ENCODE measurements at regions not wholly inside any gene's neighbourhood (a gene's known extent, or its start where the extent isn't known, plus 50 kb on each side); places are given as distances from the start of the nearest gene placed in this dataset.

DNA sequence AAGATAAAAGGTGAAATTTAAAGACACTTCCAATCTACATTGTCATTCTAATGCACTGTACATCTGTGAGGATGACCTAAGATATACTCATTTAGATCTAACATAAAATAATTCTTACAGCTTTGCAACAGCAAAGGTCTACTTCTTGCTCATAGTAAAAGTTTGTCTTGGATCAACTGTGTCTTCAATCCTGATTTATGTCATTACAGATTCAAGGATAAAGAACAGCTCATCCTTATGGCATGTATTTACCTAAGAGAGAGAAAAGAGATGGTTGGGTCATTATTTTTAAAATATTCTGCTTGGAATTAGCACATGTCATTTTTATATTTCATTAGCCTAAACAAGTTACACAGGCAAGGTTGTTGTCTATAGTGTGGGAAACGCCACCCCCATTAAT lies 2193.1 kb downstream of the PCDH9 start:
- TF ChIP-seq, protein P1, sequence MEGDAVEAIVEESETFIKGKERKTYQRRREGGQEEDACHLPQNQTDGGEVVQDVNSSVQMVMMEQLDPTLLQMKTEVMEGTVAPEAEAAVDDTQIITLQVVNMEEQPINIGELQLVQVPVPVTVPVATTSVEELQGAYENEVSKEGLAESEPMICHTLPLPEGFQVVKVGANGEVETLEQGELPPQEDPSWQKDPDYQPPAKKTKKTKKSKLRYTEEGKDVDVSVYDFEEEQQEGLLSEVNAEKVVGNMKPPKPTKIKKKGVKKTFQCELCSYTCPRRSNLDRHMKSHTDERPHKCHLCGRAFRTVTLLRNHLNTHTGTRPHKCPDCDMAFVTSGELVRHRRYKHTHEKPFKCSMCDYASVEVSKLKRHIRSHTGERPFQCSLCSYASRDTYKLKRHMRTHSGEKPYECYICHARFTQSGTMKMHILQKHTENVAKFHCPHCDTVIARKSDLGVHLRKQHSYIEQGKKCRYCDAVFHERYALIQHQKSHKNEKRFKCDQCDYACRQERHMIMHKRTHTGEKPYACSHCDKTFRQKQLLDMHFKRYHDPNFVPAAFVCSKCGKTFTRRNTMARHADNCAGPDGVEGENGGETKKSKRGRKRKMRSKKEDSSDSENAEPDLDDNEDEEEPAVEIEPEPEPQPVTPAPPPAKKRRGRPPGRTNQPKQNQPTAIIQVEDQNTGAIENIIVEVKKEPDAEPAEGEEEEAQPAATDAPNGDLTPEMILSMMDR (IDR thresholded peaks at IDR 0.05) = no peak

GRCh38 chr13:65035302-65035701 lies 2194.8 kb downstream of the PCDH9 start:
- TF ChIP-seq, protein P1 (IDR thresholded peaks at IDR 0.05) = no peak

- TF ChIP-seq, protein P1 (IDR thresholded peaks at IDR 0.05) = no peak
These were observed 2195.9 kb downstream of the PCDH9 start for GRCh38 chr13:65034266-65034665.

GRCh38 chr13:65032825-65033224 lies 2197.3 kb downstream of the PCDH9 start:
- TF ChIP-seq, protein P1 (IDR thresholded peaks at IDR 0.05) = no peak

DNA sequence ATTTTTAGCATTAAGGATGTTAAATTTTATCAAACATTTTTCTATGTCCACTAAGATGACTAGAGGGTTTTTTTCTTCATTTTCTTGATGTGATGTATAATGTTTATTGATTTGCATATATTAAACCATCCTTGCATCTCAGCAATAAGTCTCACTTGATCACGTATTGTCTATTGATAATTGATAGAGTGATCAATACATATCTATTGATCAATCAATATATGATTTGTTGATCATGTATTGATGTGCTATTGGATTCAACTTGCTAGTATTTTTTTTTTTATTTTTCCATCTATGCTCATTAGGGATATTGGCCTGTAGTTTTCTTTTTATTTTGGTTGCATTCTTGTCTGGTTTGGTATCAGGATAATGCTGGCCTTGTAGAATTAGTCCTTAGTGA lies 2202.0 kb downstream of the PCDH9 start:
- TF ChIP-seq, protein P1 (IDR thresholded peaks at IDR 0.05) = no peak

DNA sequence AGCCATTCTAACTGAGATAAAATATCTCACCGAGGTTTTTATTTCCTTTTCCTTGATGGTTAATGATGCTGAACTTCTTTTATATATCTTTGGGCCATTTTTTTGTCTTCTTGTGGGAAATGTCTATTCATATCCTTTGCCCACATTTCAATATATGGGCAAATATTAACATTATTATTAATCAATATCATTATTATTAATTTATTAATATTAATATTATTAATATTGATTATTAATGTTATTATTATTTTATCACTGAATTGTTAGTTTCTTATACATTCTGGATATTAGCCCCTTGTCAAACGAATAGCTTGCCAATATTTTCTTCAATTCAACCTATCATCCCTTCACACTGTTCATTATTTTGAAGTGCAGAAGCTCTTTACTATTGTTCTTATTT lies 2203.6 kb downstream of the PCDH9 start:
- TF ChIP-seq, protein P1 (IDR thresholded peaks at IDR 0.05) = no peak

- TF ChIP-seq, protein P1 (IDR thresholded peaks at IDR 0.05) = no peak
These were observed 2218.8 kb downstream of the PCDH9 start for GRCh38 chr13:65011378-65011777.

GRCh38 chr13:64997438-64997837 lies 2232.7 kb downstream of the PCDH9 start:
- TF ChIP-seq, protein P1 (IDR thresholded peaks at IDR 0.05) = 0 out of 2 replicates have a peak, but pooled peaks have one; percentile 6

All from LNCAP (cell line).